Upper lobe of left lung (tissue), 6 donors: ENCODE measurements at regions not wholly inside any gene's neighbourhood (a gene's known extent, or its start where the extent isn't known, plus 50 kb on each side); places are given as distances from the start of the nearest gene placed in this dataset.

Experiments
- ATAC-seq, 2 donors: fragments of 200-7000 bp; cut with Tn5 transposase; one replicate each; pipeline ENCODE4 v1.9.1; 2022; ENCODE audit warnings: mild to moderate bottlenecking in 2 of 2, moderate library complexity in 2 of 2; ENCODE audit not compliant: low FRiP score in 2 of 2
- DNase-seq, 2 donors: peaks; one replicate each; pipeline ENCODE4 v3.0.0-alpha.2; 2019 to 2020
- H3K27ac ChIP-seq, 4 donors: fragments of 200-600 bp; sonication (generic); one replicate each; pipeline ENCODE4 v1.5.1; 2016 to 2019
- H3K27me3 ChIP-seq, 4 donors: fragments of 200-600 bp; sonication (generic); one replicate each; pipeline ENCODE4 v1.5.1; 2017 to 2019
- H3K36me3 ChIP-seq, 4 donors: fragments of 200-600 bp; sonication (generic); one replicate each; pipeline ENCODE4 v1.5.1; 2016 to 2019
- H3K4me1 ChIP-seq, 4 donors: fragments of 200-600 bp; sonication (generic); one replicate each; pipeline ENCODE4 v1.5.1; 2018 to 2019
- H3K4me3 ChIP-seq, 4 donors: fragments of 200-600 bp; sonication (generic); one replicate each; pipeline ENCODE4 v1.5.1; 2017 to 2019; ENCODE audit warnings: mild to moderate bottlenecking in 2 of 4, moderate library complexity in 1 of 4
- H3K9me3 ChIP-seq, 4 donors: fragments of 200-600 bp; sonication (generic); one replicate each; pipeline ENCODE4 v1.5.1; 2018 to 2019
- CTCF ChIP-seq, 6 experiments: fragments of 450-650 bp in 4 of 6; fragments of 200-600 bp in 2 of 6; sonication (generic) in 2 of 6; IDR thresholded peaks; one replicate each; pipeline ENCODE4 v1.5.1; 2016 to 2019; ENCODE audit warnings: antibody characterized with exemption in 6 of 6
- EP300 ChIP-seq, 4 donors: sonication (generic); formaldehyde crosslinking; IDR thresholded peaks; one replicate each; pipeline ENCODE4 v1.5.1; 2017; ENCODE audit warnings: antibody characterized with exemption in 4 of 4, control low read depth in 2 of 4
- POLR2A ChIP-seq, 4 donors: fragments of 450-650 bp; IDR thresholded peaks; one replicate each; pipeline ENCODE4 v1.5.1; 2016 to 2017; ENCODE audit warnings: antibody characterized with exemption in 4 of 4, mild to moderate bottlenecking in 2 of 4
- POLR2AphosphoS5 ChIP-seq, 2 donors: sonication (generic); formaldehyde crosslinking; IDR thresholded peaks; one replicate each; pipeline ENCODE4 v1.5.1; 2017; ENCODE audit warnings: antibody characterized with exemption in 2 of 2
- WGBS, 2 donors: methylation state at CpG; one replicate each; pipeline ENCODE4 v1.1.5; 2017 to 2018; 5-methylcytosine and 5-hydroxymethylcytosine counted together
- donor health status: DM: no; HTN: no; CAD: no; lungs with moderate emphysema.
- donor health status: DM: no; HTN: yes; CAD: no; lungs with severe emphysema.

GRCh38 chr3:111323019-111323418, 219.0 kb upstream of the CD96 start:
- WGBS, 2 donors: 83 to 99% methylated on average over 3 of the region's 3 CpGs
- Histone ChIP-seq H3K36me3 (no peaks in the 10 kb centered on the region), H3K4me3 (no peak overlapping the region), H3K27ac (no peak overlapping the region), H3K27me3 (no peaks in the 10 kb centered on the region), H3K4me1 (peaks cover 0 to 5% (median 3%) of the 10 kb centered on the region in 4 donors), H3K9me3 (no peaks in the 10 kb centered on the region)
- no peak for DNase-seq
- TF ChIP-seq POLR2A (IDR thresholded peaks at IDR 0.05): no peak
- no peak for TF ChIP-seq CTCF (IDR thresholded peaks at IDR 0.05)
- TF ChIP-seq EP300 (IDR thresholded peaks at IDR 0.05): no peak
- TF ChIP-seq POLR2AphosphoS5 (IDR thresholded peaks at IDR 0.05): no peak
- no peak for ATAC-seq

- WGBS, 2 donors: 19 to 35% methylated on average over 2 of the region's 2 CpGs
- H3K36me3 ChIP-seq: no peaks in the 10 kb centered on the region
- DNase-seq (no peak), ATAC-seq (no peak)
- H3K27ac ChIP-seq: no peak overlapping the region
- H3K4me3 ChIP-seq: no peak overlapping the region
- TF ChIP-seq CTCF (IDR thresholded peaks at IDR 0.05): no peak
- no peak for TF ChIP-seq EP300 (IDR thresholded peaks at IDR 0.05)
- TF ChIP-seq POLR2AphosphoS5 (IDR thresholded peaks at IDR 0.05): no peak
- TF ChIP-seq POLR2A (IDR thresholded peaks at IDR 0.05): no peak
- H3K9me3 ChIP-seq: no peaks in the 10 kb centered on the region
- peaks cover 0 to 5% (median 3%) of the 10 kb centered on the region in 4 donors for H3K4me1 ChIP-seq
- H3K27me3 ChIP-seq: no peaks in the 10 kb centered on the region
These were observed 217.8 kb upstream of the CD96 start for GRCh38 chr3:111324151-111324550.

GRCh38 chr3:111324645-111325044, 217.4 kb upstream of the CD96 start:
- Histone ChIP-seq H3K27me3 (no peaks in the 10 kb centered on the region), H3K27ac (no peak overlapping the region), H3K9me3 (no peaks in the 10 kb centered on the region), H3K36me3 (no peaks in the 10 kb centered on the region), H3K4me1 (peaks cover 0 to 5% (median 3%) of the 10 kb centered on the region in 4 donors), H3K4me3 (no peak overlapping the region)
- ATAC-seq (no peak), DNase-seq (no peak)
- TF ChIP-seq POLR2A (IDR thresholded peaks at IDR 0.05) (no peak), POLR2AphosphoS5 (IDR thresholded peaks at IDR 0.05) (no peak), CTCF (IDR thresholded peaks at IDR 0.05) (no peak), EP300 (IDR thresholded peaks at IDR 0.05) (no peak)
- WGBS, 2 donors: 78 to 80% methylated on average over 1 of the region's 1 CpG

GRCh38 chr3:111325160-111325718, 216.8 kb upstream of the CD96 start:
- no peak for ATAC-seq
- WGBS, 2 donors: 82 to 94% methylated on average over 4 of the region's 4 CpGs
- DNase-seq: no peak

More at GRCh38 chr3:111325160-111325718, 216.8 kb upstream of the CD96 start:
- no peak for TF ChIP-seq EP300 (IDR thresholded peaks at IDR 0.05)
- TF ChIP-seq POLR2AphosphoS5 (IDR thresholded peaks at IDR 0.05): no peak
- TF ChIP-seq CTCF (IDR thresholded peaks at IDR 0.05): no peak
- no peak for TF ChIP-seq POLR2A (IDR thresholded peaks at IDR 0.05)
- Histone ChIP-seq H3K4me3 (no peak overlapping the region), H3K27ac (no peak overlapping the region), H3K27me3 (no peaks in the 10 kb centered on the region), H3K9me3 (no peaks in the 10 kb centered on the region), H3K4me1 (peaks cover 0 to 5% (median 3%) of the 10 kb centered on the region in 4 donors), H3K36me3 (no peaks in the 10 kb centered on the region)
